Neural crest cell (in vitro differentiated cells): ENCODE measurements at regions not wholly inside any gene's neighbourhood (a gene's known extent, or its start where the extent isn't known, plus 50 kb on each side); places are given as distances from the start of the nearest gene placed in this dataset.

Experiments used
- DNase-seq: peaks from one replicate; pipeline ENCODE4 v3.0.0; 2021; ENCODE audit warnings: low read depth, mixed read lengths, low spot score
- H3K27ac Mint-ChIP-seq: one replicate; pipeline ENCODE4 v1.8.0; 2021; ENCODE audit warnings: mild to moderate bottlenecking, mixed read lengths; ENCODE audit not compliant: unreplicated experiment
- H3K27me3 Mint-ChIP-seq: 2 replicates; pipeline ENCODE4 v1.8.0; 2021; ENCODE audit warnings: low read depth, mild to moderate bottlenecking, mixed read lengths
- H3K36me3 Mint-ChIP-seq: 2 replicates; pipeline ENCODE4 v1.8.0; 2021; ENCODE audit warnings: low read depth, mild to moderate bottlenecking, mixed read lengths
- H3K4me1 Mint-ChIP-seq: 2 replicates; pipeline ENCODE4 v1.8.0; 2021; ENCODE audit warnings: mixed read lengths
- H3K4me3 Mint-ChIP-seq: one replicate; pipeline ENCODE4 v1.8.0; 2021; ENCODE audit warnings: mild to moderate bottlenecking, mixed read lengths
- H3K9me3 Mint-ChIP-seq: 2 replicates; pipeline ENCODE4 v1.8.0; 2021; ENCODE audit warnings: mixed read lengths
- CTCF ChIP-seq: fragments of 200-600 bp; sonication (generic); conservative IDR thresholded peaks from 2 replicates; pipeline ENCODE4 v1.5.0; 2021; ENCODE audit warnings: antibody characterized with exemption, mild to moderate bottlenecking

- no peak for DNase-seq
- H3K4me1 Mint-ChIP-seq, result no peaks in the 10 kb centered on the region
- no peak overlapping the region for H3K4me3 Mint-ChIP-seq
- H3K27me3 Mint-ChIP-seq, result no peaks in the 10 kb centered on the region
- H3K27ac Mint-ChIP-seq, result no peak overlapping the region
- peaks cover 8% of the 10 kb centered on the region for H3K9me3 Mint-ChIP-seq
- TF ChIP-seq CTCF, result no peak
- H3K36me3 Mint-ChIP-seq, result peaks cover 5% of the 10 kb centered on the region
Observed at GRCh38 chr12:17778242-17778641, 311.8 kb downstream of the RERGL start.

- H3K4me3 Mint-ChIP-seq, result no peak overlapping the region
- no peak overlapping the region for H3K27ac Mint-ChIP-seq
- H3K9me3 Mint-ChIP-seq, result peaks cover 4% of the 10 kb centered on the region
- no peak for DNase-seq
- H3K27me3 Mint-ChIP-seq, result no peaks in the 10 kb centered on the region
- H3K36me3 Mint-ChIP-seq, result no peaks in the 10 kb centered on the region
- no peak for TF ChIP-seq CTCF
- H3K4me1 Mint-ChIP-seq, result no peaks in the 10 kb centered on the region
Observed at GRCh38 chr12:17763366-17763765, 326.6 kb downstream of the RERGL start.

GRCh38 chr12:17759982-17760381 is 330.0 kb downstream of the RERGL start:
- no peak overlapping the region for H3K4me3 Mint-ChIP-seq
- no peaks in the 10 kb centered on the region for H3K36me3 Mint-ChIP-seq
- H3K9me3 Mint-ChIP-seq, result peaks cover 7% of the 10 kb centered on the region
- H3K27ac Mint-ChIP-seq, result no peak overlapping the region
- H3K27me3 Mint-ChIP-seq, result no peaks in the 10 kb centered on the region
- no peak for DNase-seq
- H3K4me1 Mint-ChIP-seq, result no peaks in the 10 kb centered on the region
- TF ChIP-seq CTCF, result no peak
